IPS-18c (cell line): ENCODE measurements at regions not wholly inside any gene's neighbourhood (a gene's known extent, or its start where the extent isn't known, plus 50 kb on each side); places are given as distances from the start of the nearest gene placed in this dataset.

Source experiments
- H3K4me3 ChIP-seq: 2 replicates; pipeline ENCODE4 v1.7.0; 2013; ENCODE audit warnings: low read depth, mild to moderate bottlenecking, low read length, moderate library complexity; ENCODE audit not compliant: insufficient read depth
- H3K9me3 ChIP-seq: one replicate; pipeline ENCODE4 v1.6.1; 2013; ENCODE audit warnings: mild to moderate bottlenecking, low read length, moderate library complexity; ENCODE audit not compliant: control insufficient read depth, insufficient read depth

DNA sequence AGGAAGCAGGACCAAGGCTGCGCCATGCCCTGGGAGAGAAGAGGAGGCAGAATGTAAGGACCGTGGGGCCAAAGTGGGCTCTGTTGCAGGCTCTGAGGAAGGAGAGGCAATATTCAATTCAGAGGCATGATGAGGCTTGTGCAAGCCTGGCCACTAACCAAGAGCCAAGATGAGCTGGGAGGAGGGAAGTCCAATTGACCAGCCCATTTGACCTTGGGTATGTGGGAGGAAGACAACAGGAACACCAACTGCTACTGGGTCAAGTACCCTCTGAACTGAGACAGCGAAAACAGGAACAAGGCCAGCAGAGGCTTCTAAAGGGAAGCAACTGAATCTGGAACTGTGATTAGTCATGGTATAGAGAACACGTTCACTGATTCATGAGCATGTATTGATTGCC lies 779.6 kb downstream of the MAFB start:
- Histone ChIP-seq H3K4me3 (no peak overlapping the region), H3K9me3 (no peaks in the 10 kb centered on the region)

- no peaks in the 10 kb centered on the region for H3K9me3 ChIP-seq
- no peak overlapping the region for H3K4me3 ChIP-seq
Observed at GRCh38 chr20:39904476-39905112, 784.4 kb downstream of the MAFB start.

- Histone ChIP-seq H3K4me3 (no peak overlapping the region), H3K9me3 (no peaks in the 10 kb centered on the region)
Observed at GRCh38 chr20:39903806-39904465, 785.1 kb downstream of the MAFB start.

DNA sequence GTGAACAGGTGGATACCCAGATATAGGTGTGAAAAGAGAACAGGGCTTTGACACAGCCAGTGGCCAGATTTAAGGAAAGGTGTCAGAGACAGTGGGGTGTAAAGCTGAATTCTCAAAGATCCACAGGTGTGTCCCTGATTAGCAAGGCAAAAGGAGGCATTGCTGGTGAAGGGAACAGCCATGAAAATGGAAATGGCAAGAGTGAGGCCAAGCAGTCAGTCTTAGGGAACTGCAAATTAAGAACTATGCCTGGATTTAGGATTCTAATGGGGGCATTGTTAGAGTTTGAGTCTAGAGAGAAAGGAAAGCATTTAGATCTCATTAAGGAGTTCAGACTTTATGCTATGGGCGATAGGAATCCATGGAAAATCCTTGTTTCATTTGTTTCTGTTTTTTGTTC lies 789.2 kb downstream of the MAFB start:
- no peaks in the 10 kb centered on the region for H3K9me3 ChIP-seq
- H3K4me3 ChIP-seq: no peak overlapping the region

GRCh38 chr20:39898467-39898852 lies 790.6 kb downstream of the MAFB start:
- Histone ChIP-seq H3K4me3 (no peak overlapping the region), H3K9me3 (no peaks in the 10 kb centered on the region)

GRCh38 chr20:39897781-39898466 lies 791.1 kb downstream of the MAFB start:
- no peak overlapping the region for H3K4me3 ChIP-seq

DNA sequence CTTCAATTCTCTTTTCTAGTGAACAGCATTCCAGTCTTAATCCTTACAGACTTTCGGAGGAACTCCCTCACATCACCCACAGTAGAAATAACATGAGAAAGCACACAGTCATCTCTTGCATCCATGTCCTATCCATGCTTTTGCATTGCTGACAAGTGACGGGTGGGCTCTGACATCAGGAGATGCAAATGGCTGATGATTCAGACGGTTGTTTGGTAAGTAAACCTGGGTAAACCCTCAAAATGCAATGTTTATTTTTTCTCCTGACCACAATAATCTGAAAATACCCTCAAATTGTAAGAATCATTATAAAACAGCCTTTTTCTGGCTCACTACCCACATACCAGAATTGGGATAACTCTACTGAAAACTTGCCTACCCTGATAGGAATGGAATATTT lies 792.0 kb downstream of the MAFB start:
- no peaks in the 10 kb centered on the region for H3K9me3 ChIP-seq
- H3K4me3 ChIP-seq: no peak overlapping the region

More at GRCh38 chr20:39897781-39898466, 791.1 kb downstream of the MAFB start:
- H3K9me3 ChIP-seq: no peaks in the 10 kb centered on the region

GRCh38 chr20:39894067-39894466 lies 795.0 kb downstream of the MAFB start:
- H3K9me3 ChIP-seq: no peaks in the 10 kb centered on the region

DNA sequence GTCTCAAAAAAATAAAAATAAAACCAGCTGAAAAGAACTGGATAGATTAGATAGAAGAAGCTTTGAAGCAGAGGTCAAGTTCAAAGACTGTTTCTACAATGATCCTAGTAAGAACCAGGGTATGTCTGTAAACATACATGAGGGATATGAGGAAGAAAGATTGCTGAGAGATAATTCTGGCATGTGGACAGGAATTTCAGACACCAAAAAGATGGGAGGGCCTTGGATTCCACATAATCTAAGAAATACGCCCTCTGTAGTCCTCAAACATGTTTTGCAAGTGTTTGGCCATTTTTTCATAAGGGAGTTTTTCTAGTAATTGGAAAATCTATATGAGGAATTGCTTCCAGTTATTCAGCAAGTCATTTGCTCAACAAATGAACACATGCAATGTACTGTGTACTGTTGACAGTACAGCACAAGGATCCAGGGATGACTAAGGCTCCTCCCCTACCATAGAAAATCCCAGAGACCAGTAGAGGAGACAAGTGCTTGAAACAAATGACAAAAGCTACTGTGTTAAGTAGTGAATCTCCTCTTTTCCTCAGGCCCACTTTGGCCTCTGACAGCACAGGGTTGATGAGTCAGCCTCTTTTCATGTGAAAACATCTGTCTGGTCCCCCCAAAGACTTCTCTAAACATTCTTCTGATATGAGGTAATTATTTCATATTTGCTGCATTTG lies 795.9 kb downstream of the MAFB start:
- Histone ChIP-seq H3K4me3 (no peak overlapping the region), H3K9me3 (no peaks in the 10 kb centered on the region)

More at GRCh38 chr20:39894067-39894466, 795.0 kb downstream of the MAFB start:
- H3K4me3 ChIP-seq: no peak overlapping the region

GRCh38 chr20:39890697-39891096 lies 798.3 kb downstream of the MAFB start:
- Histone ChIP-seq H3K4me3 (no peak overlapping the region), H3K9me3 (no peaks in the 10 kb centered on the region)

- H3K9me3 ChIP-seq: no peaks in the 10 kb centered on the region
- H3K4me3 ChIP-seq: no peak overlapping the region
Observed at GRCh38 chr20:39888310-39888709, 800.7 kb downstream of the MAFB start.

- Histone ChIP-seq H3K4me3 (no peak overlapping the region), H3K9me3 (peaks cover 4% of the 10 kb centered on the region)
Observed at GRCh38 chr20:39886650-39887190, 802.3 kb downstream of the MAFB start.

DNA sequence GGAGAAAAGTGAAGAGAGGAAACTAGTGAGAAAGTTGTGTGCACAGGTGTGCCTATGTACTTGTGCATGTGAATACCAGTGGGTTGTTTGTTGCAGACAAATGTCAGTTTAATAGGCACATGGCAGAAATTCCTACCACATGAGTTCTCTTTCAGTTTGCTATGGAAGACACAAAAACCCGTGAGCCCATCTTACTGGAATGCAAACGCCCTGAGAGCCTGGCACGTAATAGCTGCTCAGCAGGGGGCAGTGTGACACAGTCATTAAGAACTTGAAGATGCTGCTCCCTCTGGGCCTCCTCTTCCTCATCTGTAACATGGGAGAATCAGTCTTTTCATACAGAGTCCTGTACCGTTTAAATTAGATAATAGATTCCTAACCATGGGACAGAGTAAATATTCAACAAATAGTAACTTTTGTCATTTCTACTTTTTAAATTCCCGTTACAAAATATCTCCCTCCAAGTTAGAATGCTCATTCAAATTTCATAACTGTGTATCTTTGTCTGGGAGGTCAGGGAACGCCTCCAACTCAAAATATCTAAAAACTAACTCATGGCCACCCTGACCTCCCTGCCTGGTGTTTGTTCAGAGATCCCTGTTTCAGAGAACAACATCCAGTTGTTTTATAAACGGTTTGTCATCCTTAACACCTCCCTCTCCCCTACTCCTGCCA lies 802.9 kb downstream of the MAFB start:
- Histone ChIP-seq H3K9me3 (peaks cover 4% of the 10 kb centered on the region), H3K4me3 (no peak overlapping the region)

GRCh38 chr20:39882806-39883205 lies 806.2 kb downstream of the MAFB start:
- H3K4me3 ChIP-seq: no peak overlapping the region
- peaks cover 4% of the 10 kb centered on the region for H3K9me3 ChIP-seq

- H3K4me3 ChIP-seq: no peak overlapping the region
- H3K9me3 ChIP-seq: peaks cover 4% of the 10 kb centered on the region
Observed at GRCh38 chr20:39880890-39881289, 808.1 kb downstream of the MAFB start.

GRCh38 chr20:39879296-39879695 lies 809.7 kb downstream of the MAFB start:
- Histone ChIP-seq H3K9me3 (peaks cover 4% of the 10 kb centered on the region), H3K4me3 (no peak overlapping the region)

DNA sequence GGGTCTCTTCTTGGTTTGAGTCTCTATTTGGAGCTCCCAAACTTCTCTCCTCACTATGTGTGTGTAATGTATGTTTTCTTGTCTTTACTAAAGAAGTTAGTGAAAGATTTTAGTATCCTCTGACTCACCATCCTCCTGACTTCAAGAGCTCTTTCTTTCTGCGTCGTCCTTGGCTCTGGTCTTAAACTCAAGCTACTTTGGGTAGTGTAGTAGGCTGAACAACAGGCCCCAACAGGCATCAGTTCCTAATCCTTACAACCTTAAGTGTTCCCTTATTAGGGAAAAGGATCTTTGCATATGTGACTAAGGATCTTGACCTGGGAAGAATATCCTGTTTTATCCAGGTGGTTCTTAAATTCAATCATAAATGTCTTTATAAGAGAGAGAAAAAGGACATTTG lies 810.2 kb downstream of the MAFB start:
- Histone ChIP-seq H3K4me3 (no peak overlapping the region), H3K9me3 (peaks cover 4% of the 10 kb centered on the region)
